ENCODE measurements at regions not wholly inside any gene's neighbourhood (a gene's known extent, or its start where the extent isn't known, plus 50 kb on each side); places are given as distances from the start of the nearest gene placed in this dataset.
"Not testable (repeated sequence)": the region's sequence is repeated elsewhere in the genome, so short reads cannot be mapped to it uniquely, and the experiment has no call there.

GRCh38 chr3:103167850-103168249, 733.0 kb downstream of the ZPLD1 start:
- no peak for DNase-seq (ENCODE audit: low read depth in 2 of 2)

- DNase-seq (ENCODE audit: low read depth in 2 of 2), result no peak
Measured at GRCh38 chr3:103169289-103169688, 734.5 kb downstream of the ZPLD1 start.

- DNase-seq (ENCODE audit: low read depth in 2 of 2), result no peak
Measured at GRCh38 chr3:103170651-103171050, 735.8 kb downstream of the ZPLD1 start.

- no peak for DNase-seq (ENCODE audit: low read depth in 2 of 2)
Measured at GRCh38 chr3:103173940-103174339, 739.1 kb downstream of the ZPLD1 start.

- no peak for DNase-seq (ENCODE audit: low read depth in 2 of 2)
Measured at GRCh38 chr3:103181160-103181559, 746.3 kb downstream of the ZPLD1 start.

- no peak for DNase-seq (ENCODE audit: low read depth in 2 of 2)
Measured at GRCh38 chr3:103184772-103185171, 750.0 kb downstream of the ZPLD1 start.

- no peak for DNase-seq (ENCODE audit: low read depth in 2 of 2)
Measured at GRCh38 chr3:103189941-103190340, 755.1 kb downstream of the ZPLD1 start.

- no peak for DNase-seq (ENCODE audit: low read depth in 2 of 2)
Measured at GRCh38 chr3:103195216-103195615, 760.4 kb downstream of the ZPLD1 start.

- DNase-seq (ENCODE audit: low read depth in 2 of 2), result no peak
Measured at GRCh38 chr3:103203441-103203840, 768.6 kb downstream of the ZPLD1 start.

GRCh38 chr3:103210583-103210982, 775.8 kb downstream of the ZPLD1 start:
- DNase-seq (ENCODE audit: low read depth in 2 of 2), result peak in 1 of 2 donors; percentile 11

- DNase-seq (ENCODE audit: low read depth in 2 of 2), result no peak
Measured at GRCh38 chr3:103218146-103218545, 783.3 kb downstream of the ZPLD1 start.

GRCh38 chr3:103218793-103219192, 784.0 kb downstream of the ZPLD1 start:
- no peak for DNase-seq (ENCODE audit: low read depth in 2 of 2)

- no peak for DNase-seq (ENCODE audit: low read depth in 2 of 2)
Measured at GRCh38 chr3:103227651-103228050, 792.8 kb downstream of the ZPLD1 start.

GRCh38 chr3:103247459-103247858, 812.6 kb downstream of the ZPLD1 start:
- no peak for DNase-seq (ENCODE audit: low read depth in 2 of 2)

- DNase-seq (ENCODE audit: low read depth in 2 of 2), result not testable (repeated sequence)
Measured at GRCh38 chr3:103254827-103255226, 820.0 kb downstream of the ZPLD1 start.

GRCh38 chr3:103269287-103269686, 834.5 kb downstream of the ZPLD1 start:
- no peak for DNase-seq (ENCODE audit: low read depth in 2 of 2)

- DNase-seq (ENCODE audit: low read depth in 2 of 2), result no peak
Measured at GRCh38 chr3:103271575-103271974, 836.8 kb downstream of the ZPLD1 start.

- DNase-seq (ENCODE audit: low read depth in 2 of 2), result peak in 1 of 2 donors; percentile 17
Measured at GRCh38 chr3:103295974-103296570, 861.3 kb downstream of the ZPLD1 start.

GRCh38 chr3:103297502-103297901, 862.7 kb downstream of the ZPLD1 start:
- DNase-seq (ENCODE audit: low read depth in 2 of 2), result not testable (repeated sequence)

GRCh38 chr3:103306104-103306503, 871.3 kb downstream of the ZPLD1 start:
- DNase-seq (ENCODE audit: low read depth in 2 of 2), result no peak

- no peak for DNase-seq (ENCODE audit: low read depth in 2 of 2)
Measured at GRCh38 chr3:103308921-103309320, 874.1 kb downstream of the ZPLD1 start.

- DNase-seq (ENCODE audit: low read depth in 2 of 2), result no peak
Measured at GRCh38 chr3:103319912-103320311, 885.1 kb downstream of the ZPLD1 start.

- DNase-seq (ENCODE audit: low read depth in 2 of 2), result no peak
Measured at GRCh38 chr3:103337179-103337845, 902.5 kb downstream of the ZPLD1 start.

All from lung microvascular endothelial cell (primary cell).